CD4-positive, alpha-beta memory T cell (primary cell): ENCODE measurements at regions not wholly inside any gene's neighbourhood (a gene's known extent, or its start where the extent isn't known, plus 50 kb on each side); places are given as distances from the start of the nearest gene placed in this dataset.

Experiments
- CTCF ChIA-PET: fragments of 350-600 bp; sonication (Branson Sonifier 250); formaldehyde crosslinking; loops from one replicate; lab custom pipeline; 2021; ENCODE audit warnings: inconsistent platforms; ENCODE audit not compliant: partially characterized antibody; lab: Charles Lee
- POLR2A ChIA-PET: fragments of 350-600 bp; sonication (Branson Sonifier 250); formaldehyde crosslinking; loops from one replicate; lab custom pipeline; 2021; ENCODE audit not compliant: partially characterized antibody; lab: Charles Lee
- DNase-seq, 5 donors: peaks; one replicate each; pipeline versions ENCODE4 v3.0.0 to v3.0.0-alpha.2; 2020 to 2022; ENCODE audit warnings: mixed read lengths in 1 of 5
- H3K27ac ChIP-seq: one replicate; pipeline ENCODE4 v1.7.0; 2013; ENCODE audit warnings: low read depth, low read length
- H3K27me3 ChIP-seq: 2 replicates; pipeline ENCODE4 v1.7.0; 2013; ENCODE audit warnings: mild to moderate bottlenecking, low read length, moderate library complexity; ENCODE audit not compliant: insufficient read depth
- H3K36me3 ChIP-seq: 2 replicates; pipeline ENCODE4 v1.7.0; 2013; ENCODE audit warnings: mild to moderate bottlenecking, low read length, moderate library complexity; ENCODE audit not compliant: insufficient read depth
- H3K4me1 ChIP-seq: 2 replicates; pipeline ENCODE4 v1.7.0; 2013; ENCODE audit warnings: mild to moderate bottlenecking, low read length, moderate library complexity; ENCODE audit not compliant: insufficient read depth
- H3K4me3 ChIP-seq, 2 donors: one replicate each; pipeline ENCODE4 v1.7.0; 2013; ENCODE audit warnings: low read length in 2 of 2, mild to moderate bottlenecking in 1 of 2
- H3K9me3 ChIP-seq, 2 donors: one replicate each; pipeline ENCODE4 v1.7.0; 2013; ENCODE audit warnings: low read length in 2 of 2, control low read depth in 1 of 2; ENCODE audit not compliant: control insufficient read depth in 1 of 2
- H3K27ac Mint-ChIP-seq, 7 donors: one replicate each; pipeline ENCODE4 v1.8.0; 2020 to 2021; ENCODE audit warnings: mixed read lengths in 7 of 7, mild to moderate bottlenecking in 6 of 7, inconsistent platforms in 3 of 7, moderate library complexity in 3 of 7
- H3K27me3 Mint-ChIP-seq, 2 donors: one replicate each; pipeline ENCODE4 v1.8.0; 2020 to 2021; ENCODE audit warnings: mixed read lengths in 2 of 2
- H3K36me3 Mint-ChIP-seq, 2 donors: one replicate each; pipeline ENCODE4 v1.8.0; 2020 to 2021; ENCODE audit warnings: mixed read lengths in 2 of 2, inconsistent platforms in 1 of 2, mild to moderate bottlenecking in 1 of 2
- H3K4me1 Mint-ChIP-seq, 4 donors: one replicate each; pipeline ENCODE4 v1.8.0; 2020 to 2021; ENCODE audit warnings: mixed read lengths in 4 of 4, mild to moderate bottlenecking in 1 of 4
- H3K4me3 Mint-ChIP-seq, 8 donors: one replicate each; pipeline ENCODE4 v1.8.0; 2020 to 2021; ENCODE audit warnings: mixed read lengths in 8 of 8, mild to moderate bottlenecking in 7 of 8, moderate library complexity in 6 of 8, inconsistent platforms in 3 of 8
- H3K9me3 Mint-ChIP-seq, 8 donors: one replicate each; pipeline ENCODE4 v1.8.0; 2020 to 2021; ENCODE audit warnings: mixed read lengths in 8 of 8, mild to moderate bottlenecking in 5 of 8, inconsistent platforms in 3 of 8, moderate library complexity in 1 of 8
- intact Hi-C: fragments of 100-400 bp; cut with micrococcal nuclease; formaldehyde crosslinking; loops from one replicate; pipeline ENCODE4 v1.15.1; 2023

GRCh38 chr2:236768393-236769140 is 198.9 kb downstream of the ACKR3 start:
- H3K27me3 Mint-ChIP-seq, result peaks cover 2 to 14% of the 10 kb centered on the region in 2 donors
- no peak overlapping the region for H3K27ac Mint-ChIP-seq
- H3K4me3 Mint-ChIP-seq, result no peak overlapping the region
- DNase-seq, result no peak
- ChIA-PET CTCF (no interaction called here), POLR2A (no interaction called here)
- no peaks in the 10 kb centered on the region for H3K9me3 ChIP-seq
- no peaks in the 10 kb centered on the region for H3K4me1 ChIP-seq
- no peaks in the 10 kb centered on the region for H3K36me3 Mint-ChIP-seq
- no peaks in the 10 kb centered on the region for H3K36me3 ChIP-seq
- peaks cover 0 to 2% (median 0%) of the 10 kb centered on the region in 8 donors for H3K9me3 Mint-ChIP-seq
- no peaks in the 10 kb centered on the region for H3K4me1 Mint-ChIP-seq
- intact Hi-C loops, result no loop called here
- H3K27ac ChIP-seq, result no peak overlapping the region
- no peak overlapping the region for H3K4me3 ChIP-seq
- no peaks in the 10 kb centered on the region for H3K27me3 ChIP-seq

- H3K9me3 Mint-ChIP-seq, result peaks cover 0 to 2% (median 0%) of the 10 kb centered on the region in 8 donors
- ChIA-PET CTCF (no interaction called here), POLR2A (no interaction called here)
- H3K27me3 ChIP-seq, result no peaks in the 10 kb centered on the region
- no peaks in the 10 kb centered on the region for H3K36me3 ChIP-seq
- no peak overlapping the region for H3K27ac Mint-ChIP-seq
- peaks cover 2 to 14% of the 10 kb centered on the region in 2 donors for H3K27me3 Mint-ChIP-seq
- H3K36me3 Mint-ChIP-seq, result no peaks in the 10 kb centered on the region
- H3K27ac ChIP-seq, result no peak overlapping the region
- no peak overlapping the region for H3K4me3 ChIP-seq
- H3K4me1 ChIP-seq, result no peaks in the 10 kb centered on the region
- H3K9me3 ChIP-seq, result no peaks in the 10 kb centered on the region
- H3K4me3 Mint-ChIP-seq, result no peak overlapping the region
- intact Hi-C loops, result no loop called here
- no peaks in the 10 kb centered on the region for H3K4me1 Mint-ChIP-seq
- DNase-seq, result no peak
These were observed 200.5 kb downstream of the ACKR3 start for GRCh38 chr2:236769981-236770671.

- Mint-ChIP-seq H3K27ac (no peak overlapping the region), H3K4me3 (no peak overlapping the region), H3K36me3 (no peaks in the 10 kb centered on the region), H3K27me3 (peaks cover 2 to 9% of the 10 kb centered on the region in 2 donors), H3K4me1 (no peaks in the 10 kb centered on the region), H3K9me3 (peaks cover 0 to 2% (median 0%) of the 10 kb centered on the region in 8 donors)
- no peaks in the 10 kb centered on the region for H3K4me1 ChIP-seq
- H3K9me3 ChIP-seq, result no peaks in the 10 kb centered on the region
- DNase-seq, result no peak
- intact Hi-C loops, result no loop called here
- no peaks in the 10 kb centered on the region for H3K27me3 ChIP-seq
- CTCF ChIA-PET, result no interaction called here
- no peak overlapping the region for H3K4me3 ChIP-seq
- no peaks in the 10 kb centered on the region for H3K36me3 ChIP-seq
- H3K27ac ChIP-seq, result no peak overlapping the region
- POLR2A ChIA-PET, result no interaction called here
These were observed 202.7 kb downstream of the ACKR3 start for GRCh38 chr2:236772220-236772837.

- H3K36me3 ChIP-seq, result no peaks in the 10 kb centered on the region
- no peak overlapping the region for H3K4me3 ChIP-seq
- H3K4me1 ChIP-seq, result no peaks in the 10 kb centered on the region
- H3K36me3 Mint-ChIP-seq, result no peaks in the 10 kb centered on the region
- H3K27ac ChIP-seq, result no peak overlapping the region
- POLR2A ChIA-PET, result no interaction called here
- H3K27me3 Mint-ChIP-seq, result peaks cover 5 to 9% of the 10 kb centered on the region in 2 donors
- intact Hi-C loops, result no loop called here
- H3K4me1 Mint-ChIP-seq, result no peaks in the 10 kb centered on the region
- H3K27me3 ChIP-seq, result no peaks in the 10 kb centered on the region
- no peak overlapping the region for H3K4me3 Mint-ChIP-seq
- peaks cover 0 to 2% (median 0%) of the 10 kb centered on the region in 8 donors for H3K9me3 Mint-ChIP-seq
- no peaks in the 10 kb centered on the region for H3K9me3 ChIP-seq
- no peak overlapping the region for H3K27ac Mint-ChIP-seq
- CTCF ChIA-PET, result no interaction called here
- no peak for DNase-seq
These were observed 203.6 kb downstream of the ACKR3 start for GRCh38 chr2:236773206-236773605.

- Mint-ChIP-seq H3K27me3 (peaks cover 3 to 9% of the 10 kb centered on the region in 2 donors), H3K4me1 (no peaks in the 10 kb centered on the region), H3K4me3 (no peak overlapping the region), H3K36me3 (no peaks in the 10 kb centered on the region), H3K9me3 (peaks cover 0 to under 1% (median 0%) of the 10 kb centered on the region in 8 donors), H3K27ac (no peak overlapping the region)
- no peak for DNase-seq
- H3K9me3 ChIP-seq, result no peaks in the 10 kb centered on the region
- intact Hi-C loops, result no loop called here
- H3K36me3 ChIP-seq, result no peaks in the 10 kb centered on the region
- ChIA-PET CTCF (no interaction called here), POLR2A (no interaction called here)
- H3K4me3 ChIP-seq, result no peak overlapping the region
- no peaks in the 10 kb centered on the region for H3K27me3 ChIP-seq
- no peak overlapping the region for H3K27ac ChIP-seq
- H3K4me1 ChIP-seq, result no peaks in the 10 kb centered on the region
These were observed 204.5 kb downstream of the ACKR3 start for GRCh38 chr2:236774171-236774570.

GRCh38 chr2:236775511-236775910 is 205.9 kb downstream of the ACKR3 start:
- CTCF ChIA-PET, result interaction anchor here (1.2 kb wide), 1 partner anchor 10 kb away, joined by 3 read pairs; no protein-coding TSS in a partner anchor

GRCh38 chr2:236776206-236776605 is 206.6 kb downstream of the ACKR3 start:
- POLR2A ChIA-PET, result no interaction called here
- no peaks in the 10 kb centered on the region for H3K4me1 ChIP-seq
- H3K27me3 ChIP-seq, result no peaks in the 10 kb centered on the region
- H3K27ac ChIP-seq, result no peak overlapping the region
- DNase-seq, result no peak
- CTCF ChIA-PET, result interaction anchor here (1.2 kb wide), 1 partner anchor 9 kb away, joined by 3 read pairs; no protein-coding TSS in a partner anchor
- no peaks in the 10 kb centered on the region for H3K9me3 Mint-ChIP-seq
- no peaks in the 10 kb centered on the region for H3K36me3 ChIP-seq
- H3K4me3 Mint-ChIP-seq, result no peak overlapping the region
- no peak overlapping the region for H3K4me3 ChIP-seq
- intact Hi-C loops, result no loop called here
- H3K4me1 Mint-ChIP-seq, result no peaks in the 10 kb centered on the region
- peaks cover 4% of the 10 kb centered on the region in 2 donors for H3K27me3 Mint-ChIP-seq
- no peaks in the 10 kb centered on the region for H3K9me3 ChIP-seq
- H3K27ac Mint-ChIP-seq, result no peak overlapping the region
- no peaks in the 10 kb centered on the region for H3K36me3 Mint-ChIP-seq

More at GRCh38 chr2:236775511-236775910, 205.9 kb downstream of the ACKR3 start:
- no peak overlapping the region for H3K27ac ChIP-seq
- H3K4me1 ChIP-seq, result no peaks in the 10 kb centered on the region
- no peak overlapping the region for H3K27ac Mint-ChIP-seq
- no peak overlapping the region for H3K4me3 ChIP-seq
- intact Hi-C loops, result no loop called here
- H3K36me3 ChIP-seq, result no peaks in the 10 kb centered on the region
- H3K4me1 Mint-ChIP-seq, result no peaks in the 10 kb centered on the region
- H3K9me3 Mint-ChIP-seq, result no peaks in the 10 kb centered on the region
- POLR2A ChIA-PET, result no interaction called here
- no peak for DNase-seq
- H3K36me3 Mint-ChIP-seq, result no peaks in the 10 kb centered on the region
- H3K9me3 ChIP-seq, result no peaks in the 10 kb centered on the region
- peaks cover 4 to 9% of the 10 kb centered on the region in 2 donors for H3K27me3 Mint-ChIP-seq
- no peak overlapping the region for H3K4me3 Mint-ChIP-seq
- no peaks in the 10 kb centered on the region for H3K27me3 ChIP-seq
